SW480 (cell line): ENCODE measurements at regions not wholly inside any gene's neighbourhood (a gene's known extent, or its start where the extent isn't known, plus 50 kb on each side); places are given as distances from the start of the nearest gene placed in this dataset.

Source experiments
- DNase-seq: peaks from one replicate; pipeline ENCODE4 v3.0.0-alpha.2; 2016; ENCODE audit warnings: low spot score

- DNase-seq: no peak
Measured at GRCh38 chr13:26837102-26837501, 76.5 kb upstream of the GPR12 start.

DNA sequence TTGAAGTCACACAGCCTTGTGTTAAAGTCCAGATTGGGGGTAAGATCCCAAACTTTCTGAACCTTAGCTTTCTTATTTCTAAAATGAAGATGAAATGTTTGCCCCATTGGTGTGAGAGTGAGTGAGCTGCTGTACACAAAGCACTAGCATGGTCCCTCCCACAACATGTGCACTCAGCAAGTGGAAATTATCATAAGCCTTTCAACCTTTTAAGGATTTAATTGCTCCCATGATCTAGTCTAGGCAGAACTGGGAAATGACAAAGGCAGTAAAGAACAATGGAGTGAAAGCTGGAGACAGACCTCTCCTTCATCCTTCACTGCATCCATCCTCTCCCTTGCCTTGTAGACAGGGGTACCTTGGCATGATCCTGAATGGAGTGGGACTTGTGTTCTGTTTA is 76.0 kb upstream of the GPR12 start:
- DNase-seq: no peak

GRCh38 chr13:26834646-26835045 is 74.1 kb upstream of the GPR12 start:
- DNase-seq: no peak

GRCh38 chr13:26831336-26831908 is 70.8 kb upstream of the GPR12 start:
- no peak for DNase-seq

- DNase-seq: no peak
Measured at GRCh38 chr13:26829716-26830115, 69.1 kb upstream of the GPR12 start.

DNA sequence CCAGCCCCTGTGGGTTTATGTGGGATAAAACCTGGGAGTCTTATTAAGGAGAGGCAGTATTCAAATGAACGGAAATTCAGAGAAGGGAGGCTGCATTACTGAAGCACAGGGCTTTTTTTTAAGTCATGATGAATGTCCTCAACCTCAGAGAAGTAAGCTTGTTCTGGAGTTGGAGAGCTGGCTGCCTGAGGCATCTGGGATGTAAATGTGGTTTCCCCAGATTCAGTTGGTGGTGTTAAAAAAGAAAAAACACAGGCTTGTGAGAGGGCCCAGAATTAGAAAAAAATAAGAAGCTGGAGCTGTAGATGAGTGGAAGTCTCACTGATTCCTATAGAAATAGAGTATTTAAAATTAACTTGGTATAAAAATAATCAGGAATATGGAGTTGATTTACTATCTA is 64.0 kb upstream of the GPR12 start:
- DNase-seq: no peak

DNA sequence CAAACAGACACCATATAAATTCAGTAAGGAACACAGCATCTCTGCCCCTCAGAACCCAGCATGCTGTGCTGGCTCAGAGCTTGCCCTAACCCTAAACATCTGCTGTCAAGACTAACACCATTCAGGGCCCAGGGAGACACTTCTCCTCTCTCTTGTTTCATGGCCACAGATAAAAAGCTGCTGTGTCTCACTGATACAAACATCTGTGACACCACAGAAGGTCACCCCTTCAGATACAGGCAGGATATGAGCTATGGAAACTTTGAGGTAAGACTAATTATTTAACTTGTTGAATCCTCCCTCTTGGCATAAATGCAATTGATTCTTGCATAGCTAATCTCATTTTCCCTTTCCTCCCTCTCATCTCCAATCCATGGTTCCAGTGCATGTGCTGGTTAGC is 61.6 kb upstream of the GPR12 start:
- no peak for DNase-seq

- no peak for DNase-seq
Measured at GRCh38 chr13:26821672-26822071, 61.1 kb upstream of the GPR12 start.

- no peak for DNase-seq
Measured at GRCh38 chr13:26820871-26821270, 60.3 kb upstream of the GPR12 start.

GRCh38 chr13:26819046-26819445 is 58.5 kb upstream of the GPR12 start:
- no peak for DNase-seq

DNA sequence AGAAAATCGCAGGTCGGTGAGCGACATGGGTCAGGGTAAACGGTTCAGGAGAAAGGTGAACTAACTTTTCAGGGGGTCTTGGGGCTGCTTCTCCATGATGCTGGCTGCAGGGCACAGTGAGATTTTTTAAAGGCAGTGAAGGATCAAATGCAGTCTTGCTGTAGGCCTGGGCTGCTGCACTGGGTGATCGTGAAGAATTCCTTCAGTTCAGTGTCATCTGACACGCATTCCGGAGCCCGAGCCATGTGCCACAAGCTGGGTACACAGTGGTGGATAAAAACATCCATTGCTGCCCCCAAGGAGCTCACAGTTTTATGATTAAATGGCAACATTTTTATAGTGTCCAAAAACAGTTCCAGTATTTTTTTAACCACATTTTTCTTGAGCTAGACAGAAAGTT is 56.3 kb upstream of the GPR12 start:
- no peak for DNase-seq

- DNase-seq: no peak
Measured at GRCh38 chr13:26813980-26814348, 53.4 kb upstream of the GPR12 start.

DNA sequence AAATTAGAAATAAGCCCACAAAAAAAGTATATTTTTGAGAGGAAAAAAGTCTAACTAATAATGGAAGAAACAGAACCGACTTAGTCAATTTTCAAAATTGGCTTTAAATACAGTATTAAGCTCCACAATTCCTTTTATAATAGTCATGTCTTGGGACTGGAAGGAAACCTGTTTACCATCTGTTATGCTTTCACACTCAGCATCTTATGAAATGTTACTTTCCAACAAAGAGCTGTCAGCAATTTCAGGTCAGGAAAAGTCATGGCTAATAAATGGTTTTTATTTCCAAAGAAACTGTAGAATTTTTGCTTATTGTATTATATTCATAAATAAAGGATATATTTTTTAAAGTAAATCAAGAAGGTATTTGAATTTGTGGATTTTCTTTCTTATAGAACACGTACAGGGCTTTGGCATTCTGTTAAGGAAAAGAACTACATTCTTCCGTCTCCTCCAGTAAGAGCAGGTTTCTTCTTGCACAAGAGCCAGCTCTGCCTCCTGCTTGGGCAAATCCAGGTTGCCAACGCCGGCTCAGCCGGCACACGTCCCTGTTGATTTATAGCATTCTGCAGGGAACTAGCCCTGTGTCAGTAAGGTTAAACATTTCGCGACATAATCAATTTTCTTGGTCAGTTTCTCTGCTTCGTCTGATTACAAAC is 52.9 kb upstream of the GPR12 start:
- no peak for DNase-seq

DNA sequence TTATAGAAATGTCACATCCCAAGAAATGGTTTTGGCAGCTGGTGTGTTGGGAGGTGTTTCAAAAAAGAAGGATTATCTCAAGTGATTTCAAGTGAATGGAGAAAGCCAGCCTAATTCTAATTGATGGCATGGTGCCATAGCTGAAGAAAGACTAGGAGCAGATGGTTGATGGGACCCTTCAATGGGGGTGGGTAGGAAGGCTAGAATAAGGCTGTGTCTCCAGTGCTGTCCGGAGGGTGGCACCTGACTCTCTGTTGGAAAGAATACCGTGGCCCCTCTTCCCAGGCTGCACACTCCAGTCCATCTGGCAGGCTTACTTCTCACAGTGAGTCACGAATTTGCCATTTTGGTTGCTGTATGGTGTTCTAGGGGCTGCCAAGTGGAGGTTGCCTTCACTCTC is 51.0 kb upstream of the GPR12 start:
- DNase-seq: no peak
